Ramos (cell line): ENCODE measurements at regions not wholly inside any gene's neighbourhood (a gene's known extent, or its start where the extent isn't known, plus 50 kb on each side); places are given as distances from the start of the nearest gene placed in this dataset.

Source experiments
- in situ Hi-C: fragments of 300-500 bp; cut with MboI; formaldehyde crosslinking; loops from one replicate; pipeline ENCODE4 v1.14.3; 2022; ENCODE audit warnings: low sequenced_read_pairs; ENCODE audit not compliant: unreplicated experiment

DNA sequence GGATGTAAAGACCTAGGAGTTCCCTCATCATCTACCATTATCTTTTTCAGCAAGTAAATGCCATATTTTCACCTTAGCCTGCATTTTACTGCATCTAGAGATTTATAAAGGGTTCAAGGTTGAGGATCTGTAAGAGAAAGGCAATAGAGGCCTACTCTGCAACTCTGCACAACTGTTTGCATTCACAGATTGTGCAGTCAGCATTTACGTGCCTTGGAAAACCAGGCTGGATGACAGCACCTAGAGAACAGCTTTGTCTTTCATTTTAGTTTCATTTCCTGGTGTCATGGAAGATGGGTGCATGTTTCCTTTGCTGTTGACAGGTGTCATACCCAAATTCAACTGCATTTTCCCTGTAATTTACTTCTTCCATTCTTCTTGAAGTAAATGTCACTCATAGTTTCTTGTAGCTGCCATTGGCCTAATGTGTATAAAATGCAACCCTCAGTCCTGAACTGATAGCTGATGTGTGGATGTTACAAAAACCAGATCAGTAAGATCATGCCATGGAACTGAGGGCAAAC, 817.5 kb downstream of the SQOR start:
- in situ Hi-C loops: no loop called here

DNA sequence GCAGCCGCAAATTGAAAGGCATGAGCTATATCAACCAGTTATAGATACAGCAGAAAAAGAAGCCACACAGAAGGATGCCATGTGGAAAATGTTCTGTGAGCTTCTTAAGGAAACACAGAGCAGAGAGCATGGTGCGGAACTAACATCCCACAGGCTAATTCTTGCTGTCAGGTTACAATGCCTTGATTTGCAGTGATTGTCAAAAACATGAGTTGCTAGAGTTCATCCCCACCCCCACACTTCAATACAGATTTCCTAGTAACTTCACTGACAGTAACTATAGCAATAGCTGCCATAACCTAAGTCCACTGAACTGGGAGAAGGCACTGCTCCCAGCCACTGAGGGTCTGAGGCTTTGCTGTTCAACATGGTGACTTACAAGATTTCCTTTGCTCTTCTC, 821.6 kb downstream of the SQOR start:
- in situ Hi-C loops: no loop called here

DNA sequence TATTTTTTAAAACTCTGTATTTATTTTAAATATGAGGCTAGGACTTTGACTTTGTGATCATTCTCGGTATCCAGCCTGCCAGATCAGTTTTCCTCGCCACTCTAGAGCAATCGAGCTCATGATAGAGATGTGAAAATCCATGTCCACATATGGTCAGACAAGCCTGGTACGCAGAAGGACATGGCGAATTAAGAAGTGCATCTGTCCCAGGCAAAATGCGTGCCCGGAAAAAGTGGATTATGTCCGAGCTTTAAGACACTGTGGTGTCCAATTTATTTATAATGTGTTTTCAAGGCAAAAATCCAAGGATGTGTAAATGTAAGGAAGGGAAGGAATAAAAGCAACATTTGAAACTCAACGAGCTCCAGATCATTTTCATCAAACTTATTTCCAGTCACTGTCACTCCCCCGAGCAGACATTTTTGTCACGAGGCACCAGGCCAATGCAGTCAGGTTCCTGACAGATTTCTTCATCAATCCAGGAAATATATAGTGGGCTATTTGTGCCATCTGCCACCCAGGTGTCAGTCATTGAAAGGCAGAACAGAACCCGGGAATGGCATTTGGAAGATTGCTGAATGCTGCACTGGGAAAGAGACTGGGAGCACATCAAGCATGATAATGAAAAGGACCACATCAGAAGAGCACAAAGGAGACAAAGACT, 825.7 kb downstream of the SQOR start:
- in situ Hi-C loops: no loop called here

DNA sequence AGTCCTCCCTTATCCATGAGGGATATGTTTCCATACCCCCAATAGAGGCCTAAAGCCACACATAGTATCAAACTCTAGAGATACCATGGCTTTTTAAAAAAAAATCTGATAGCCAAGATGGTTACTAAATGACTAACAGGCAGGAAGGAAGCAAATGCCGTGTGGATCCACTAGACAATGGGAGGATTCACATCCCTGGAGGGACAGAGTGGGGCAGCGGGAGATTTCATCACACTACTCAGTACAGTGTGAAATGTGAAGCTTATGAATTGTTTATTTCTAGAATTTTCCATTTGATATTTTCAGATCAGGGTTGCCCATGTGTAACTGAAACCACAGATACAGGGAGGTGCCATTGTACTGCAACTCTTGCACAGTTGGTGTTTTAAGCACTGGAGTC, 826.6 kb downstream of the SQOR start:
- in situ Hi-C loops: no loop called here

DNA sequence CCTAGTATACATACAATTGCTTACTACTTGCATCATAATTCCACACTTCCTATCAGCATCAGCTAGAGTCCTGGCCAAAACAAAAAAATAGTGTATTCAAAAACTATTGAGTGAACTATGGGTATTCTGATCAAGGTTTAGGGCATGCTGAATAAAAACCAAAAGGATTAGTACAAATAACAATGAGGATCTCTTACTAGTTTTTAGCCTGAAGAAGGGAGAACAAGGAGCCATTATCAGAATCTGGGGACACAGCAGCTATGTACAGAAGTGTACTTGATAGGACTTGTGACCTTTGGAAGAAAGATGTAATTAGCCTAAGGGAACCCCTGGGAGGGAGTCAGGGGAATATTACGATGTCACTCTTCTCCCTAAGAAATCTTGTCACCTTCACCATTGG, 832.2 kb downstream of the SQOR start:
- in situ Hi-C loops: no loop called here

DNA sequence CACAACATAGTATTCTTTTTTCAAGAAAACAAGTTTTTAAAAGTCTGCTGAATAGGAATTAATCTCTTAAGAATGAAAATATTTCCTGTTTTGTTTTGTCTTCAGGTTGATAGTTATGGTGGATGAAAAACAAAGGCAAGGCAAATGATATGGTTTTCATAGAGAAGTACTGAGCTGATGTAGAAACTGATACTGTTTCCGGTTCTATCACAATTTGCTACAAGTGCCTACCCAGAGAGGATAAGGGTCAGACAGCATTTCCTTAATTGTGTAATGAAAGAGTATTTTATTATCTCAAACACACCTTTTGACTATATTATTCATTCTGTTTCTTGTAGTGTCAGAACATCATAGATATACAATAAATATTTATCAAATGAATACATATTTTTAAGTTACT, 836.3 kb downstream of the SQOR start:
- in situ Hi-C loops: no loop called here

DNA sequence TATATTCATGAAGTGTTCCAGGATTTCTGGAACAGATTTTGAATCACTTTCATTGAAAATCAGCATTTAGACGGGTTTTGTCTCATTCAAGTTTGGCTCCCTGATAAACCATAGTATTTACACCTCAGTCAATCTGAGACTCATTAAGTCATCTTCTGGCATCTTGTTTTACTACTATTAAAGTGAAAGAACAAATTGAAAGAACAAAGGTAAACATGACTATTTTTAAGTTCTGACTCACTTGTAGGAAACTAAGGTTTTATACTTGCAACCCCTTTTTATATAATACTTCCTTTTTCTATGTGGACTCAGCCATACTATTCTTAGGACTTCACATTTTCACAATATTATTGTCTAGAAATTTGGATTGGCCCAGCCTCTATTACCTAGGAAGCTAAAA, 854.4 kb downstream of the SQOR start:
- in situ Hi-C loops: no loop called here

DNA sequence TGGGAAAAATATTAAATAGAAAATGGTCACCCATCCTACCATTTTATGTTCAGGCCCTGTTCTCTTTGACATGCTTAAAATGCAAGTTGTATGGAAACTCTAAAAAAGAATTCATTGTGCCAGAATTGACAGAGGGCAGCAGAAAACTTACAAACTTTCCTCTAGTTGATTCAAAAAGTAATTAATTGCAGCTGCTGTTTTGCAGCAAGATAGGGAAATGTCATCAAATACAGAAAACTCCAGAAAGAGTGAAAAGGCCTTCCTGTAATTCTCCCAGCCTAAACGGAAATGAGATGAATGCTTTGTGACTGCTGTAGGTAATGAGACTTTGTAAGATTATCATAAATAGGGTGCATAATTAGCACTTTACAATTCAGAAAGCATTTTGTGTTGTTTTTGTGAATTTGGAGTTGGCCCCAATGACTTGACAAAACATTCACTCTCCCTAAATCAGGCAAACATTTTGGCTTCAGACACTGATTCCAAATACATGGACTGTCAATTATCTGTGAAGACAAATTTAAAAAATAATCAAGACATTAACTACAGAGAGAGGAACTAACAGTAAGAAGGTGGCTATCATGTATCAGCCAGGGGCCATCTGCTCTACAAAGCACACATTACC, 861.8 kb downstream of the SQOR start:
- in situ Hi-C loops: no loop called here

DNA sequence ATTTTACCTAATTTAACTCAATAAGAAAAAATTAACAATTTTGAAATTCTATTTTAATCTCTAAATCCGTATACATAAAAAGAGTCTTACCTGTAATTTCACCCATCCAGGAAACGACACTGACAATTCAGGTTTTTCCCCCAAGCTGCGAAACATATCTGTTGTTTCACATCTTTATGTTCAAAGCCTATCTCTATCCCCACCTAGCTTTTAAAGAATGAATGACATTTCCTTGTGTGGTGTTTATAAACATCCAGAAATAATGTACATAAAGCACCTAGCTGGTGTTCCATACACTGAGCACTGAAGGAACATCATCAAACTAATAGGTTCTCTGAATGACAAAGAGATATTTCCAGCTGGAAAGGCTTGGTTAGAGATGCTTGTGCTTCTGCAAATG, 867.8 kb downstream of the SQOR start:
- in situ Hi-C loops: no loop called here

DNA sequence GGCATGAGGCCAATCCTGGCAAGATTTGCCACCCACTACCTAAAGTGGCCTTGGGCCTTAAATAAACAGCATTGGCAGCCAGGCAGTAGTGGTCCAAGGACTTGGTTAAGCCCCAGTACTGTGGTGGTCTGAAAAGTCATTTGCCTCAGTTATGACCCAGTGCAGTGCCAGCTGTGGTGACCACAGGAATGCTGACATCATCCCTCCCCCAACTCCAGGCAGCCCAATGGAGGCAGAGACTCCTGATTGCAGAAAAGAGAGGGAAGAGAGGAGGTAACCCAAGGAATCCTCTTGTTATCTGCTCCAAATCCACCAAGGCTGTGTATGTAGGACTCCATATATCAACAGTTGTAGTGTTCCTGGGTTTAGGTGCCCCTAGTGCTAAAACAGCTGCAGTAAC, 883.6 kb downstream of the SQOR start:
- in situ Hi-C loops: no loop called here

DNA sequence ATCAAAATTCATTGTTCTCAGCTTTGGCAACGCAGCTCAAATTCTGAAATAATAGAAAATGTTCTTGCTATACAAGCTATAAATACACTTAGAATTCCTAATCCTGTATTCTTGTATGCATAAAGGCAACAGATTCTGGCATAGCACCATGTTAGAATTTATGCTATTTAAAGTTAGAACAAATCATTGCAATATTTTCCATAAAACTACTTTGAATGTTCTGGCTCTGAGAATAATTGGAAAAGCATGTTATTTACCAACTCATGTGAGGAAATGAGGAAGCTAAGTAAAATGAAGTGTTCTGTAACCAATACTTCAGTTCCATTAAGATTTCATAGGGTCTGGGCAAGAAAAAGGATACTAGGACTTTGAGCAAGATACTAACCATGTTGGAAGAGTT, 888.9 kb downstream of the SQOR start:
- in situ Hi-C loops: no loop called here

DNA sequence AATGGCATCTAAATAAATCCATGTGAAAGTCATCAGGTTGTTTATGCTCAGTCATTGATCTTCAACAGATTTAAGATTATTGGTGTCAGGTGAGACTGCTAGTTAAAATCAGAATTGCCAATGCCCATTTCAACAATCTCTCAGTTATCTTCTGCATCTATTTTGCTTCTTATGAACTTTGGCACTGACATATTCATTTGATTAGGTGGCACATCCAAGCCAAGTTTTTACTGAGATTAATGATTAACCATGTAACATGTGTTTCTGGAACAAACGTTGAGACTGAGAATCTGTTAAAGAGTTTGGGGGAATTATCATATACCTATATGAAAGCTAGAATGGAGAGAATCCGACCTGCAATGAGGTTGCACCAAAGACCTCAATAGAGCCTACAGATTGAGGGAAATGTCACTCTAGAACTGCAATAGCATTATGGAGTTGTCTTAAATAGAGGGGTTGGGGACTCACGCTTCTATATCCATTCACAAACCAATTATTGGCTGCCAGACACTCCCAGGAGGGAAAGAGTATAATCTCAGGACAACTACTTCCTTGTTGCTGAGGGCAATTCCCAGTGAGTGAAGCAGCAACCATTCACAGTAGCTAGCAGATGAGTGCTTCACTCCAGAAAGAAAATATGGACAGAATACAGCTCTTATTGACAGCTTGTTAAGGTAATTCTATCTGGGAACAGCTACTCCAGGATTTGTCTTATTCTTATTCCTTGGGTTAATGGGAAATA, 891.3 kb downstream of the SQOR start:
- in situ Hi-C loops: no loop called here

DNA sequence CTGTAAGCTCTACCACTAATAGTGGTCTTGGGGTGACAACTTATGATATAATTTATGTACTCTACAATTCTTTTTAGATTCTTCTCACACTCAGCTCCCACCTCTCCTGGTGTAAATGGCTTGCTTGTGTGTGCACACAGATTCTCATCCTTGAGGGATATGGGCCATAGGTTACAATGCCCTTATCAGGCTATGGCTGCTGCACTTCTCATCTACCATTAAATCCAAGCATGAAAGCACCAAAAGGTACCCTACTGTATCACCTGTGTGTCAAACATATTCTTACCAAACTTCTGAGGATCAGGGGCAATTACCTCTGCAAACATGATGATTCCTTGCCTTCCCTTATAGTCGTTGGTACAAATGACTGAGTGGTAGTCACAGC, 891.9 kb downstream of the SQOR start:
- in situ Hi-C loops: no loop called here

DNA sequence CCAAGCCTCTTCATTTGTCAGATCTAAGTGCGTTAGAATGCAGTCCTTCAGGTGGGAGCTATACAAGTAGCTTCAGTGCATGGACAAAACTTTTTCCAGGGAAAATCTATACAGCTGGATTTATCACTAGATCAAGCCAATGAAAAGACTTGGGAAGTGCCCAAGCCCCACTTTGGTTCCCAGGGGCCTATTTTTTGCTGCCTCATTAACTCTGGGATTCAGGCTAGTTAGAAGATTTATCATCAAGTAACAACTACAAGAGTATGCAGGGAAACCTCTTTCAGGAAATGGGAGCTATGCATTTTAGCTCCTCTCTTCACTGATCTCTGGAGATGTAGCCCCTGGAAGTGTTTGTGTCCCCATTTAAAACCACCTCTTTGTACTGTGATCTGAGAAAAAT, 908.8 kb downstream of the SQOR start:
- in situ Hi-C loops: no loop called here

DNA sequence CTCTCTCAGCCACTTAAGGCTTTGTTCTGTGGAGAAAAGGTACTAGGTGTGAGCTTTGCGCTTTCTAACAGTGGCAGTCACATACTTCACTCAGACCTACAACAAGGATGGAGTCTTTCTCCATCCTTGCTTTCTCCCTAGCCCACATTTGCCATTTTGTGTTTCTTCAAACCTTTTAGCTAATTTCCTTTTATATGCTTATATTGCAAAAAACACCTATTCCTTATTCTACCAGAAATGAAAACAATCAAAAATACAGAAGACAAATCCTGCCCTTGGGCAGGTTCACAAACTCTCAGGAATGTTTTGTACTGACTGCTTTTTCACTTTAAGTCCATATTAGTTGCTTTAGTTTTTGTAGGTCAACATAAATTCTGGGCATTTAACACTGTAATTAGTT, 914.2 kb downstream of the SQOR start:
- in situ Hi-C loops: no loop called here

DNA sequence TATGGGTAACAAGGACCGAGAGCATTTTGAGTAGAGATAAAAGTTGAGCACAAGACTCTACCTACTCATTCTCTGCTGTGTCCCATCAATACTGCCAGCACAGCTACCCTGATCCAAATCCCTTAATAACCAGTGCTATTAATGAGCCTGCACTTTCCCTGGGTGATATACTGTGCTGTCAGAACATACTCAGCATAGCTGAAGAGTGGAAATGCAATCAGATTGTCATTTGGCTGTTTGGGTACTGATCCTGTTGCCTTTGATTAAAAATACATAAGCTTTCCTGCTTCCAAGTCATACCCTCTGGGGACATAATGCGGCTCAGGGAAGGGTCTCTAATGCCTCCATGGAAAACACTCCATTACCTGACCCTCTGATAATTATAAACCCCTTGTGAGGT, 917.5 kb downstream of the SQOR start:
- in situ Hi-C loops: no loop called here

DNA sequence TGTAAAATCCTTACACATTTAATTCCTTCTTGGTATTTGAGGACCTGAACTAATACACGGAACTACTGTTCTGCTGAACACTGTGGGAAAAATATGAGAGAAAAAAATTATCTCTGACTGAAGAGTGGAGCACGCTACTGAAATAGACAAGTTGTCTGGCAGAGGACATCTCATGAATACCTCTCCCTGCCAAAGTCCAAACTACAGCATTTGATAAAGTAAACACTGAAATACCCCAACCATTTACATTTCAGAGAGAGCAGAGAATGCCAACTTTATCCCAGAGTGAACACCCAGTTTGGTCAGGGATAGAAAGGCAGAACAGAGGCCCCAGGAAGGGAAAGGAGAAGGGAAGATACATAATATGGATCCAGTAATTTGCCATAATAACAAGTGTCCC, 920.7 kb downstream of the SQOR start:
- in situ Hi-C loops: no loop called here

DNA sequence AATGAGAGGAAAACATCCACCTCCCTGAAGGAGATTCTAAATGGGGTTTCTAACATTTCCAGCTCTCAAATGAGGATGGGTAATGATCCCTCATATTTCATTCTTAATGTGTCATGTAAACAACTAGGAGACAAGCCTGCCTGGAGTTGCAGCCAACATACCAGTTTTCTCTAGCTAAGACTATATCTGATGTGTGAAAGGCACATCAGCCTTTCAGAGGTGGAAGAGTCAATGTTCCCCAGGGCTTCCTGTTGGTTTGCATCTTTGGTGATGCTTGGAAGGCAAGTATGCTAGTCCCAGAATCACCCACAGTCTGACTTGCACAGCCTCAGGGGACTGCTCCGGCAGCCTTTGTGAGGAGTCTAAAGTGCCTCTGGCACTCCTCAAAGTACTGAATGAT, 921.2 kb downstream of the SQOR start:
- in situ Hi-C loops: no loop called here

DNA sequence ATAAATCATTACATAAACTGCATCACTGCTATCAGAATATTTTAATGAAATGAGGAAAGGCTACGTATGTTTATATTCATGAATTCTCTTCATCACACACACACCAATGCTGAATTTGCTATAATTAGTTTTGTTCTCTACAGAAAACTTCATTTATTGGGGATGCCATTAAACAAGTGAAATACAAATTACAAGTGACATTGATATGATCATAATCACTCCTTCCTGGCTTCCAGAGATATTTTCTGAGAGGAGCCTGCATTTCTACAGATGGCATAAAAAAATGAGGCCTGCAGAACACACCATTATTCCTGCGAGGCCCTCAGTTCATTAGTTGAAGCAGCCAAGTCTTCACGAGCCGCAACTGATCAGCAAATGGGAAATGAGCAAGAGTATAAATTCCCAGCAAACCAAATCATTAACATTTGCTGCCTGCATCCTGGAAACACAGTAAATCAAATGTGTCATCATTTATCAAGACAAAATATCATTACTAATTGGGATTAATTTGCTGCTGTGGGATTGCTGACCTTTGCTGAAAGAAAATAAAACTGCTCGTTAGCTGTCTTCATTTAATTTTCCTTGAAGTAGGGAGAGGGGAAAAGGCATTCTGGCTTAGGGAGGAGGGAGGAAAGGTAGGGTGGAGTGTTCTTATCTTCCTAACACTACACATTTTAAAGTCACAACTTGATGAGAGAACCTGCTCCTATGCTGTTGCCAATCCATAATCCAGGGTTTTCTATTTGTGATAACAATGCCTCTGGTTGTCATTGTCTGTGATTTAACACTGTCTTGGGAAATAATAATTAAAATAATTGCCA, 921.9 kb downstream of the SQOR start:
- in situ Hi-C loops: no loop called here

DNA sequence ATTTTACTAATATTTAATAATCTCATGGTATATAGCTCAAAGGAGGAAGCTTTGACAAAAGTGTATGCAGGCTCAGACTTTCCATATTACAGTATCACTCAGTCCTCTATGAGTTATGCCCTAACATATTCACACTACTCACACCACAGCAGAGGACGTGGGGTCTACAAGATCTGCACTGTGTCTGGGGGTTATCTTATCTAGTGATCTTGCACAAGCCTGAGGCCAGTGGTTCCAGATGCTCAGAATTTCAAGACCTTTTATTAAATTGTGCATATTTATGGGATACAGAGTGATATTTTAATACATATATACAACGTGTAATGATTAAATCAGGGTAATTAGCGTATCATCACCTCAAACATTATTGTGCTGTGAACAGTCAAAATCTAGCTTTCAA, 933.1 kb downstream of the SQOR start:
- in situ Hi-C loops: no loop called here

DNA sequence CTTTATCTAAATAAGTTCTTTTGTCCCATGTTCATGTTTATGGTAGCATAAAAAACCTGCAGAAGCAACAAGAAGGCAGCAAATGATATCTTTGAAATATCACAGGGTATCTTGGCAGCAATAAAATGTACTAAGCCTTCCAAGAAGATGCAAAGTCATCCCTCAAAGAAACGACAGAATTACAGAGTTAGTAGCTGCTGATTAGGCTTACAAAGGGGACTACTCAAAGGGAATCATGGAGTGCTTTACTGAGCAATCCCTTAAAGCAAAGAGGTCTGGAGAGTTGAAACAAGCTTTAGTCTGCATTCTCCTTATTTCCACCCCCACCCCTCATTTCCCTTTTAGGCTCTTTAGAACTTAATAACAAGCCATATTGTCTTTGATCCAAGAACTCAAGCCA, 935.0 kb downstream of the SQOR start:
- in situ Hi-C loops: no loop called here
